ENCODE measurements at regions not wholly inside any gene's neighbourhood (a gene's known extent, or its start where the extent isn't known, plus 50 kb on each side); places are given as distances from the start of the nearest gene placed in this dataset.

- TF ChIP-seq CTCF (IDR thresholded peaks at IDR 0.05) (no peak), ZFX (IDR thresholded peaks at IDR 0.05; ENCODE audit: borderline replicate concordance) (no peak)
Measured at GRCh38 chr5:165996201-165996875, 2295.1 kb upstream of the WWC1 start.
